H1 (cell line): ENCODE measurements at regions not wholly inside any gene's neighbourhood (a gene's known extent, or its start where the extent isn't known, plus 50 kb on each side); places are given as distances from the start of the nearest gene placed in this dataset.

Experiments
- CTCF ChIA-PET: fragments of 300-600 bp; sonication (Branson Sonifier 250); formaldehyde crosslinking; loops from one replicate; lab custom pipeline; 2021; ENCODE audit not compliant: partially characterized antibody; lab: Charles Lee
- POLR2A ChIA-PET: fragments of 300-600 bp; sonication (Branson Sonifier 250); formaldehyde crosslinking; loops from one replicate; lab custom pipeline; 2021; ENCODE audit warnings: inconsistent platforms; ENCODE audit not compliant: partially characterized antibody; lab: Charles Lee
- DNase-seq, 2 experiments: peaks; one replicate each; pipeline versions ENCODE4 v3.0.0 to v3.0.0-alpha.2; 2010 to 2022; ENCODE audit warnings: low spot score in 2 of 2, low read depth in 1 of 2, mixed read lengths in 1 of 2
- FAIRE-seq: peaks from 2 replicates; lab custom pipeline; 2011; peaks lifted over from hg19 to GRCh38; lab: Jason Lieb, UNC
- H2AFZ ChIP-seq: 2 replicates; pipeline ENCODE4 v1.8.1; 2012; ENCODE audit warnings: low read length, inconsistent platforms
- H2AK5ac ChIP-seq: 2 replicates; pipeline ENCODE4 v1.6.1; 2013; ENCODE audit warnings: low read depth, low read length
- H2BK120ac ChIP-seq: replicated peaks from 2 replicates; pipeline ENCODE3; 2013; ENCODE audit warnings: low read depth, low read length, inconsistent platforms
- H2BK12ac ChIP-seq: 2 replicates; pipeline ENCODE4 v1.6.1; 2013; ENCODE audit warnings: low read depth, low read length
- H2BK15ac ChIP-seq: 2 replicates; pipeline ENCODE4 v1.6.1; 2013; ENCODE audit warnings: low read length
- H2BK20ac ChIP-seq: 2 replicates; pipeline ENCODE4 v1.6.1; 2013; ENCODE audit warnings: low read length
- H2BK5ac ChIP-seq: 2 replicates; pipeline ENCODE4 v1.6.1; 2013; ENCODE audit warnings: low read depth, low read length
- H3K14ac ChIP-seq: 2 replicates; pipeline ENCODE4 v1.6.1; 2013; ENCODE audit warnings: inconsistent platforms; ENCODE audit not compliant: insufficient read length
- H3K18ac ChIP-seq: 2 replicates; pipeline ENCODE4 v1.6.1; 2013; ENCODE audit warnings: low read length; ENCODE audit errors: extremely low read depth
- H3K23ac ChIP-seq: 2 replicates; pipeline ENCODE4 v1.6.1; 2013; ENCODE audit warnings: inconsistent platforms; ENCODE audit not compliant: insufficient read length
- H3K23me2 ChIP-seq: 2 replicates; pipeline ENCODE4 v1.6.1; 2013; ENCODE audit warnings: low read depth, low read length
- H3K27ac ChIP-seq: 2 replicates; pipeline ENCODE4 v1.6.1; 2011; ENCODE audit warnings: low read depth, low read length, inconsistent platforms
- H3K27me3 ChIP-seq, 4 experiments: replicated peaks in 1 of 4; 1 replicate in 1 of 4; 2 replicates in 3 of 4; pipeline versions ENCODE4 v1.6.1 to v1.8.1; 2011 to 2013; ENCODE audit warnings: low read length in 3 of 4, mild to moderate bottlenecking in 3 of 4, inconsistent platforms in 2 of 4, mixed read lengths in 2 of 4, moderate library complexity in 1 of 4; ENCODE audit not compliant: control insufficient read depth in 3 of 4, insufficient read depth in 3 of 4; ENCODE audit errors: extremely low read depth in 1 of 4
- H3K36me3 ChIP-seq, 4 experiments: 2 replicates each; pipeline versions ENCODE4 v1.6.1 to v1.8.1; 2011 to 2013; ENCODE audit warnings: mild to moderate bottlenecking in 4 of 4, low read length in 3 of 4, moderate library complexity in 2 of 4, control low read depth in 1 of 4, inconsistent platforms in 1 of 4; ENCODE audit not compliant: insufficient read depth in 4 of 4, control insufficient read depth in 2 of 4
- H3K4ac ChIP-seq: replicated peaks from 2 replicates; pipeline ENCODE3; 2013; ENCODE audit warnings: low read length, low read depth, mixed read lengths, inconsistent platforms; ENCODE audit not compliant: insufficient read length
- H3K4me1 ChIP-seq, 4 experiments: replicated peaks in 1 of 4; 1 replicate in 1 of 4; 2 replicates in 3 of 4; pipeline versions ENCODE4 v1.6.1 to v1.8.1; 2011 to 2013; ENCODE audit warnings: low read length in 3 of 4, inconsistent platforms in 2 of 4, mixed read lengths in 1 of 4; ENCODE audit not compliant: insufficient read depth in 4 of 4, control insufficient read depth in 3 of 4
- H3K4me2 ChIP-seq, 2 experiments: 2 replicates each; pipeline versions ENCODE4 v1.6.1 to v1.8.1; 2011 to 2013; ENCODE audit warnings: low read depth in 2 of 2, low read length in 2 of 2, control low read depth in 1 of 2, inconsistent platforms in 1 of 2, mild to moderate bottlenecking in 1 of 2; ENCODE audit not compliant: insufficient read depth in 1 of 2
- H3K4me3 ChIP-seq, 4 experiments: fragments of 200-600, 300-600 bp in 1 of 4; sonication (generic), shearing (Covaris generic), sonication (Bioruptor Twin) in 1 of 4; 2 replicates each; pipeline versions ENCODE4 v1.5.1 to v1.8.1; 2011 to 2016; ENCODE audit warnings: low read length in 4 of 4, low read depth in 3 of 4, control low read depth in 2 of 4, inconsistent platforms in 2 of 4, mild to moderate bottlenecking in 2 of 4, mixed read lengths in 1 of 4, moderate library complexity in 1 of 4; ENCODE audit not compliant: insufficient read depth in 2 of 4; ENCODE audit errors: extremely low read depth in 1 of 4
- H3K56ac ChIP-seq: replicated peaks from 2 replicates; pipeline ENCODE3; 2013; ENCODE audit warnings: low read depth, mild to moderate bottlenecking, mixed read lengths, low read length, inconsistent platforms; ENCODE audit not compliant: insufficient read length
- H3K79me1 ChIP-seq: 2 replicates; pipeline ENCODE4 v1.6.1; 2013; ENCODE audit warnings: low read depth, low read length, control low read depth
- H3K79me2 ChIP-seq, 2 experiments: 2 replicates each; pipeline versions ENCODE4 v1.6.1 to v1.8.1; 2012 to 2013; ENCODE audit warnings: low read length in 2 of 2, mild to moderate bottlenecking in 2 of 2, inconsistent platforms in 1 of 2; ENCODE audit not compliant: insufficient read depth in 2 of 2, control insufficient read depth in 1 of 2
- H3K9ac ChIP-seq, 4 experiments: replicated peaks in 1 of 4; 1 replicate in 1 of 4; 2 replicates in 3 of 4; pipeline versions ENCODE4 v1.6.1 to v1.8.1; 2011 to 2013; ENCODE audit warnings: low read depth in 3 of 4, low read length in 3 of 4, control low read depth in 2 of 4, mild to moderate bottlenecking in 2 of 4, moderate library complexity in 2 of 4, inconsistent platforms in 1 of 4; ENCODE audit errors: extremely low read depth in 1 of 4
- H3K9me3 ChIP-seq, 2 experiments: 2 replicates each; pipeline versions ENCODE4 v1.6.1 to v1.8.1; 2012 to 2013; ENCODE audit warnings: mild to moderate bottlenecking in 2 of 2, moderate library complexity in 2 of 2, control low read depth in 1 of 2, inconsistent platforms in 1 of 2, low read depth in 1 of 2, low read length in 1 of 2, mixed read lengths in 1 of 2; ENCODE audit not compliant: insufficient read depth in 2 of 2
- H4K20me1 ChIP-seq, 2 experiments: replicated peaks in 1 of 2; 2 replicates each; pipeline versions ENCODE3 to v1.8.1; 2011 to 2013; ENCODE audit warnings: inconsistent platforms in 2 of 2, low read length in 2 of 2, mild to moderate bottlenecking in 1 of 2; ENCODE audit not compliant: insufficient read depth in 2 of 2, control insufficient read depth in 1 of 2
- H4K5ac ChIP-seq: 2 replicates; pipeline ENCODE4 v1.6.1; 2013; ENCODE audit warnings: low read length, low read depth, mixed read lengths, inconsistent platforms; ENCODE audit not compliant: insufficient read length
- H4K8ac ChIP-seq: 2 replicates; pipeline ENCODE4 v1.8.0; 2013; ENCODE audit warnings: mild to moderate bottlenecking, moderate library complexity, low read length, inconsistent platforms; ENCODE audit not compliant: insufficient read depth; ENCODE audit errors: extremely low read depth
- H4K91ac ChIP-seq: replicated peaks from 2 replicates; pipeline ENCODE3; 2013; ENCODE audit warnings: low read length, mixed read lengths, inconsistent platforms; ENCODE audit not compliant: insufficient read length
- E2F6 ChIP-seq: IDR thresholded peaks from 2 replicates; pipeline ENCODE4 v1.6.1; 2012; ENCODE audit warnings: inconsistent platforms
- FOSL1 ChIP-seq: IDR thresholded peaks from 2 replicates; pipeline ENCODE4 v1.6.1; 2011; ENCODE audit warnings: mild to moderate bottlenecking, low read depth, low read length, moderate library complexity; ENCODE audit not compliant: insufficient read depth
- WGBS, 2 experiments: shearing (Covaris generic) in 1 of 2; methylation state at CpG; one replicate each; pipeline versions ENCODE4 v1.1.6 to v1.1.7; 2013 to 2015; ENCODE audit warnings: low lambda C conversion rate in 2 of 2, mixed read lengths in 2 of 2, inconsistent platforms in 1 of 2, low coverage in 1 of 2, missing lambda C conversion rate in 1 of 2; ENCODE audit not compliant: insufficient replicate concordance in 2 of 2, insufficient coverage in 1 of 2, insufficient read length in 1 of 2; ENCODE audit errors: extremely low coverage in 1 of 2, missing lambda C conversion rate in 1 of 2; 5-methylcytosine and 5-hydroxymethylcytosine counted together
- TF ChIP-seq, protein P1 (sequence below): IDR thresholded peaks from 2 replicates; pipeline ENCODE4 v1.6.1; 2012; ENCODE audit warnings: inconsistent platforms

DNA sequence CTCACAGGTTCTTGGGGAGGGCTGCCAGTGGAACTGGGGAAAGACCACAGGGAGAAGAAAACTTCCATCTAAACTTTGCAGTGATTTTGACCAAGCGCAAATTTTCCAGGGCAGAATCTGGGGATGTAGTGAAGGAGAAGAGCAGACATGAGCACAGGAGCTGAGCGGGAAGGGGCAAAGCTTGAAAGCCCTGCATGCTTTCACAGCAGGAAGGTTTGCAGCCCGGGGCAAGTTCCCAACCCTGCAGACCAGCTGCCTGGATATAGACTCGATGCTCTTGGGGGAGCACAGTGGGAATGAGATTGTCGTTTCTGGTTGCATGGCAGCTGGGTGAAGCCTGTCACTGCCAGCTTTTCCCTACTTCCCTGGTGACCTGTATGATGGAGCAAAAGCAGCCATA, 276.8 kb upstream of the RORB start:
- no peaks in the 10 kb centered on the region for H3K79me2 ChIP-seq
- no peak overlapping the region for H2BK5ac ChIP-seq
- H4K5ac ChIP-seq, result no peak overlapping the region
- no peak overlapping the region for H3K27ac ChIP-seq
- no peak overlapping the region for H3K4ac ChIP-seq
- CTCF ChIA-PET, result no interaction called here
- no peak overlapping the region for H2AK5ac ChIP-seq
- H2BK120ac ChIP-seq, result no peak overlapping the region
- H3K4me3 ChIP-seq, result no peak overlapping the region
- H3K23me2 ChIP-seq, result no peaks in the 10 kb centered on the region
- no peak overlapping the region for H3K9ac ChIP-seq
- no peaks in the 10 kb centered on the region for H3K36me3 ChIP-seq
- no peak overlapping the region for H2BK20ac ChIP-seq
- no peaks in the 10 kb centered on the region for H3K27me3 ChIP-seq
- H3K23ac ChIP-seq, result no peak overlapping the region
- H2BK15ac ChIP-seq, result 0 out of 2 replicates have a peak overlapping the region, but pooled peaks have one; percentile 16
- WGBS, 2 experiments, result 69% methylated on average over 5 of the region's 5 CpGs; no CpG with 5 or more reads in 1 of the 2 experiments
- no peak overlapping the region for H4K91ac ChIP-seq
- FAIRE-seq, result no peak
- H3K79me1 ChIP-seq, result no peaks in the 10 kb centered on the region
- POLR2A ChIA-PET, result no interaction called here
- no peak overlapping the region for H2AFZ ChIP-seq
- TF ChIP-seq E2F6 (peak; percentile 90), FOSL1 (no peak)
- TF ChIP-seq, protein P1, sequence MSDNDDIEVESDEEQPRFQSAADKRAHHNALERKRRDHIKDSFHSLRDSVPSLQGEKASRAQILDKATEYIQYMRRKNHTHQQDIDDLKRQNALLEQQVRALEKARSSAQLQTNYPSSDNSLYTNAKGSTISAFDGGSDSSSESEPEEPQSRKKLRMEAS, result peak; percentile 74
- H3K14ac ChIP-seq, result no peak overlapping the region
- no peaks in the 10 kb centered on the region for H4K20me1 ChIP-seq
- H3K18ac ChIP-seq, result no peak overlapping the region
- H3K56ac ChIP-seq, result no peak overlapping the region
- no peak overlapping the region for H3K4me2 ChIP-seq
- 0 out of 2 replicates have a peak overlapping the region, but pooled peaks have one; percentile 39 for H2BK12ac ChIP-seq
- no peaks in the 10 kb centered on the region for H3K4me1 ChIP-seq
- no peaks in the 10 kb centered on the region for H3K9me3 ChIP-seq
- no peak overlapping the region for H4K8ac ChIP-seq
- DNase-seq, result peak in 1 of 2 experiments; percentile 31
